ENCODE measurements at regions not wholly inside any gene's neighbourhood (a gene's known extent, or its start where the extent isn't known, plus 50 kb on each side); places are given as distances from the start of the nearest gene placed in this dataset.
"Not testable (repeated sequence)": the region's sequence is repeated elsewhere in the genome, so short reads cannot be mapped to it uniquely, and the experiment has no call there.

DNA sequence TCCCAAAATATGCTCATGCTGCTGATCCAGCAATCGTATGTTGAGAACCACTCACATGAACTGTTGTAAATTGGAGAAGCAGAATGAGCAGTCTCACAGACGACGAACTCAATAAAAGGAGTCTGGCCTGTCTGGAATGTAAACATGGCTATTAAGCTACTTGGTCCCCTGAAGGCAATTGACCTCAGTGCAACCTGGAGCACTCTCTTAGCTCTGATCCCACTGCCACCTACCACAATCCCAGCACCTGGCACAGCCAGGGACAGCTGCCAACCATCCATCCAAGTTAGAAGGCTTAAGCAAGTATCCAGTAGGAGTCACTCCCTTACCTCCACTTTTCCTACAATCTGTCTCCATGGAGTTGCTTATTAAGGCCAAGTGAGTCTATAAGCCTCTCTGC lies 406.9 kb upstream of the CLEC14A start:
- no peak overlapping the region for H3K4me3 ChIP-seq (replicated peaks; ENCODE audit: low read depth, low read length)
- TF ChIP-seq, protein P1, sequence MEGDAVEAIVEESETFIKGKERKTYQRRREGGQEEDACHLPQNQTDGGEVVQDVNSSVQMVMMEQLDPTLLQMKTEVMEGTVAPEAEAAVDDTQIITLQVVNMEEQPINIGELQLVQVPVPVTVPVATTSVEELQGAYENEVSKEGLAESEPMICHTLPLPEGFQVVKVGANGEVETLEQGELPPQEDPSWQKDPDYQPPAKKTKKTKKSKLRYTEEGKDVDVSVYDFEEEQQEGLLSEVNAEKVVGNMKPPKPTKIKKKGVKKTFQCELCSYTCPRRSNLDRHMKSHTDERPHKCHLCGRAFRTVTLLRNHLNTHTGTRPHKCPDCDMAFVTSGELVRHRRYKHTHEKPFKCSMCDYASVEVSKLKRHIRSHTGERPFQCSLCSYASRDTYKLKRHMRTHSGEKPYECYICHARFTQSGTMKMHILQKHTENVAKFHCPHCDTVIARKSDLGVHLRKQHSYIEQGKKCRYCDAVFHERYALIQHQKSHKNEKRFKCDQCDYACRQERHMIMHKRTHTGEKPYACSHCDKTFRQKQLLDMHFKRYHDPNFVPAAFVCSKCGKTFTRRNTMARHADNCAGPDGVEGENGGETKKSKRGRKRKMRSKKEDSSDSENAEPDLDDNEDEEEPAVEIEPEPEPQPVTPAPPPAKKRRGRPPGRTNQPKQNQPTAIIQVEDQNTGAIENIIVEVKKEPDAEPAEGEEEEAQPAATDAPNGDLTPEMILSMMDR (IDR thresholded peaks at IDR 0.05; ENCODE audit: insufficient read depth, low read length, poor library complexity, severe bottlenecking) = no peak
- no peaks in the 10 kb centered on the region for H3K36me3 ChIP-seq (ENCODE audit: control insufficient read depth, insufficient read depth, low read length)
- H3K27me3 ChIP-seq (replicated peaks; ENCODE audit: control insufficient read depth, insufficient read depth, low read length) = no peaks in the 10 kb centered on the region
- no peak for DNase-seq (ENCODE audit: extremely low read depth, insufficient read length)

DNA sequence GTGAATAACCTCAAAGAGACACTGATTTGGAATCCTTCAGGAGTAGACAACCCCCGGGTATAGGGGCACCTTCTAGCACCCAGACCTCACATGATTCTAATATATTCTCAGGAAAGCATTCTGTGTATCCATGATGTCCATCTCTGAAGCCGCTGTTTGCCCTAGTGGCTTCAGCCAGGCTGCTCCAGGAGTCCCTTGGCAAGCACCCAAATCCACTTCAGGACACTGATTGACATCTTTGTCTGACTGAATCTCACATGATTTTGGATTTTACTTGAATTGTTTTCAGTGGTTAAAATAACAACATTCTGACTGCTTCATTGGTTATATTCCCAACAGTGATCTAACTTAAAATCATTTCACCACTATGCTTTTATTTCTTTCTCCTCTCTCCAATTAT lies 390.5 kb upstream of the CLEC14A start:
- Histone ChIP-seq H3K27me3 (replicated peaks; ENCODE audit: control insufficient read depth, insufficient read depth, low read length) (no peaks in the 10 kb centered on the region), H3K36me3 (ENCODE audit: control insufficient read depth, insufficient read depth, low read length) (no peaks in the 10 kb centered on the region), H3K4me3 (replicated peaks; ENCODE audit: low read depth, low read length) (no peak overlapping the region)
- TF ChIP-seq, protein P1 (IDR thresholded peaks at IDR 0.05; ENCODE audit: insufficient read depth, low read length, poor library complexity, severe bottlenecking) = no peak
- DNase-seq (ENCODE audit: extremely low read depth, insufficient read length) = no peak

DNA sequence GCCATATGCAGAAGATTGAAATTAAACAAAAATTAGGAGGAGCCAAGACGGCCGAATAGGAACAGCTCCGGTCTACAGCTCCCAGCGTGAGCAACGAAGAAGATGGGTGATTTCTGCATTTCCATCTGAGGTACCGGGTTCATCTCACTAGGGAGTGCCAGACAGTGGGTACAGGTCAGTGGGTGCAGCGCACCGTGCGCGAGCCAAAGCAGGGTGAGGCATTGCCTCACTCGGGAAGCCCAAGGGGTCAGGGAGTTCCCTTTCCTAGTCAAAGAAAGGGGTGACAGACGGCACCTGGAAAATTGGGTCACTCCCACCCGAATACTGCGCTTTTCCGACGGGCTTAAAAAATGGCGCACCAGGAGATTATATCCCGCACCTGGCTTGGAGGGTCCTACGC lies 379.0 kb upstream of the CLEC14A start:
- H3K27me3 ChIP-seq (replicated peaks; ENCODE audit: control insufficient read depth, insufficient read depth, low read length); H3K4me3 ChIP-seq (replicated peaks; ENCODE audit: low read depth, low read length); H3K36me3 ChIP-seq (ENCODE audit: control insufficient read depth, insufficient read depth, low read length); DNase-seq (ENCODE audit: extremely low read depth, insufficient read length): not testable (repeated sequence)

DNA sequence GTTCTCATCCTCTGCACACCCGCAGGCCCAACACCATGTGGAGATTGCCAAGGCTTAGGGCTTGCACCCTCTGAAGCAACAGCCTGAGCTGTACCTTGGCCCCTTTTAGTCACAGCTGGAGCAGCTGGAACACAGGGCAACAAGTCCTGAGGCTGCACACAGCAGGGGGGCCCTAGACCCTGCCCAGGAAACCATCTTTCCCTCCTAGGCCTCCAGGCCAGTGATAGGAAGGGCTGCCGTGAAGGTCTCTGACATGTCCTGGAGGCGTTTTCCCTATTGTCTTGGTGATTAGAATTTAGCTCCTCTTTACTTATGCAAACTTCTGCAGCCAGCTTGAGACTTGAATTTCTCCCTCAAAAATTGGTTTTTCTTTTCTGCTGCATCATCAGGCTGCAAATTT lies 373.5 kb upstream of the CLEC14A start:
- H3K4me3 ChIP-seq (replicated peaks; ENCODE audit: low read depth, low read length) = no peak overlapping the region
- H3K36me3 ChIP-seq (ENCODE audit: control insufficient read depth, insufficient read depth, low read length) = no peaks in the 10 kb centered on the region
- no peaks in the 10 kb centered on the region for H3K27me3 ChIP-seq (replicated peaks; ENCODE audit: control insufficient read depth, insufficient read depth, low read length)
- DNase-seq (ENCODE audit: extremely low read depth, insufficient read length) = no peak
- TF ChIP-seq, protein P1 (IDR thresholded peaks at IDR 0.05; ENCODE audit: insufficient read depth, low read length, poor library complexity, severe bottlenecking) = no peak

DNA sequence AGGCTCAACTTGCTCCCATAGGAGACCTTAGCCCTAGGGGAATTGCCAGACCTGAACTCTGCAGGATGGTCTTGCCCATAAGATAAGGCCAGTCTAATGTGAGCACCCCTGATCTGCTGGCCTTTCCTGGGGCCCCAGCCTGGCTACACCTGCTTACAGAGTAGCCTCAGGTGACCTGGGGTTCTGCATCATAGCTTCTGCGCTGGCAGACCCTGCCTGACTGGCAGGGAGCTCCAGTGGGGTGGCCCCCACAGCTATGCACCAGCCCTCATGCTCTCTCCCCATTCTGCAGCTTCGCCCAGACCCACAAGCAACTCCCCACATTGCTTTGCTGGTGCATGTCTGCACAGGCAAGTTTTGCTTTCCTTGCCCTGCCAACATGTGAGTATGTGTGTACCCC lies 371.3 kb upstream of the CLEC14A start:
- TF ChIP-seq, protein P1 (IDR thresholded peaks at IDR 0.05; ENCODE audit: insufficient read depth, low read length, poor library complexity, severe bottlenecking) = no peak
- no peak overlapping the region for H3K4me3 ChIP-seq (replicated peaks; ENCODE audit: low read depth, low read length)
- no peak for DNase-seq (ENCODE audit: extremely low read depth, insufficient read length)

DNA sequence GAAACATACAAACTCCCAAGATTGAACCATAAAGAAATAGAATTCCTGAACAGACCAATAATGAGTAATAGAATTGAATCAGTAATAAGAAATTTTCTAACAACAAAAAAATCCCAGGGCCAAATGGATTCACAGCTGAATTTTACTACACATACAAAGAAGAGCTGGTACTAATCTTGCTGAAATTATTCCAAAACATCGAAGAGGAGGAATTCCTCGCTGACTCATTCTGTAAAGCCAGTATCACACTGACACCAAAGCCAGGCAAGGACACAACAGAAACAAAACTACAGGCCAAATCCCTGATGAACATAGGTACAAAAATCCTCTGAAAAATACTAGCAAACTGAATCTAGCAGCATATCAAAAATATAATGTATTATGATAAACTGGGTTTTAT lies 367.8 kb upstream of the CLEC14A start:
- Histone ChIP-seq H3K27me3 (replicated peaks; ENCODE audit: control insufficient read depth, insufficient read depth, low read length) (no peaks in the 10 kb centered on the region), H3K4me3 (replicated peaks; ENCODE audit: low read depth, low read length) (no peak overlapping the region), H3K36me3 (ENCODE audit: control insufficient read depth, insufficient read depth, low read length) (no peaks in the 10 kb centered on the region)
- TF ChIP-seq, protein P1 (IDR thresholded peaks at IDR 0.05; ENCODE audit: insufficient read depth, low read length, poor library complexity, severe bottlenecking) = no peak
- no peak for DNase-seq (ENCODE audit: extremely low read depth, insufficient read length)

More for the DNA sequence above, 371.3 kb upstream of the CLEC14A start:
- Histone ChIP-seq H3K36me3 (ENCODE audit: control insufficient read depth, insufficient read depth, low read length) (no peaks in the 10 kb centered on the region), H3K27me3 (replicated peaks; ENCODE audit: control insufficient read depth, insufficient read depth, low read length) (no peaks in the 10 kb centered on the region)

Measured in GM06990 (cell line).